ENCODE measurements at regions not wholly inside any gene's neighbourhood (a gene's known extent, or its start where the extent isn't known, plus 50 kb on each side); places are given as distances from the start of the nearest gene placed in this dataset.

DNA sequence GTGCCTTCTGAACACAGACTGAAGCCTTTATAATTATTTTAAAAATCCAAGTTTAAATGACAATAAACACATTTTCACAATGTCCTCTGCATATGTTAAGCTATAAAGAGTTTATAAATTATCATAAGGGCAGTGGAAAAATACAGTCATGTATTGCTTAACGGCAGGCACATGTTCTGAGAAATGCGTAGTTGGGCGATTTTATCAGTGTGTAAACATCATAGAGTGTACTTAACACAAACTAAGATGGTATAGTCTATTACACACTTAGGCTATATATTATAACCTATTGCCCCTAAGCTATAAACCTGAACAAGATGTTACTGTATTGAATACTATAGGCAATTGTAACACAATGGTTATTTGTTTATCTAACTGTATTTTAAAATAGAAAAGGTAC is 254.7 kb downstream of the GABRG1 start:
- no peak for DNase-seq (ENCODE audit: low spot score)
- H3K9me3 ChIP-seq (ENCODE audit: control insufficient read depth in 4 of 4, low read length in 3 of 4): no peaks in the 10 kb centered on the region
- no peaks in the 10 kb centered on the region for H3K36me3 ChIP-seq (ENCODE audit: control insufficient read depth in 4 of 4, insufficient read depth in 3 of 4, low read depth in 1 of 4, low read length in 3 of 4)
- TF ChIP-seq JUND (IDR thresholded peaks at IDR 0.05): no peak
- TF ChIP-seq FOXA2 (IDR thresholded peaks at IDR 0.05): no peak
- TF ChIP-seq, protein P1, sequence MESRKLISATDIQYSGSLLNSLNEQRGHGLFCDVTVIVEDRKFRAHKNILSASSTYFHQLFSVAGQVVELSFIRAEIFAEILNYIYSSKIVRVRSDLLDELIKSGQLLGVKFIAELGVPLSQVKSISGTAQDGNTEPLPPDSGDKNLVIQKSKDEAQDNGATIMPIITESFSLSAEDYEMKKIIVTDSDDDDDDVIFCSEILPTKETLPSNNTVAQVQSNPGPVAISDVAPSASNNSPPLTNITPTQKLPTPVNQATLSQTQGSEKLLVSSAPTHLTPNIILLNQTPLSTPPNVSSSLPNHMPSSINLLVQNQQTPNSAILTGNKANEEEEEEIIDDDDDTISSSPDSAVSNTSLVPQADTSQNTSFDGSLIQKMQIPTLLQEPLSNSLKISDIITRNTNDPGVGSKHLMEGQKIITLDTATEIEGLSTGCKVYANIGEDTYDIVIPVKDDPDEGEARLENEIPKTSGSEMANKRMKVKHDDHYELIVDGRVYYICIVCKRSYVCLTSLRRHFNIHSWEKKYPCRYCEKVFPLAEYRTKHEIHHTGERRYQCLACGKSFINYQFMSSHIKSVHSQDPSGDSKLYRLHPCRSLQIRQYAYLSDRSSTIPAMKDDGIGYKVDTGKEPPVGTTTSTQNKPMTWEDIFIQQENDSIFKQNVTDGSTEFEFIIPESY (IDR thresholded peaks at IDR 0.05): no peak
- no peak for TF ChIP-seq RXRA (IDR thresholded peaks at IDR 0.05)
- TF ChIP-seq HNF4A (conservative IDR thresholded peaks at IDR 0.05): no peak
- TF ChIP-seq, protein P2, sequence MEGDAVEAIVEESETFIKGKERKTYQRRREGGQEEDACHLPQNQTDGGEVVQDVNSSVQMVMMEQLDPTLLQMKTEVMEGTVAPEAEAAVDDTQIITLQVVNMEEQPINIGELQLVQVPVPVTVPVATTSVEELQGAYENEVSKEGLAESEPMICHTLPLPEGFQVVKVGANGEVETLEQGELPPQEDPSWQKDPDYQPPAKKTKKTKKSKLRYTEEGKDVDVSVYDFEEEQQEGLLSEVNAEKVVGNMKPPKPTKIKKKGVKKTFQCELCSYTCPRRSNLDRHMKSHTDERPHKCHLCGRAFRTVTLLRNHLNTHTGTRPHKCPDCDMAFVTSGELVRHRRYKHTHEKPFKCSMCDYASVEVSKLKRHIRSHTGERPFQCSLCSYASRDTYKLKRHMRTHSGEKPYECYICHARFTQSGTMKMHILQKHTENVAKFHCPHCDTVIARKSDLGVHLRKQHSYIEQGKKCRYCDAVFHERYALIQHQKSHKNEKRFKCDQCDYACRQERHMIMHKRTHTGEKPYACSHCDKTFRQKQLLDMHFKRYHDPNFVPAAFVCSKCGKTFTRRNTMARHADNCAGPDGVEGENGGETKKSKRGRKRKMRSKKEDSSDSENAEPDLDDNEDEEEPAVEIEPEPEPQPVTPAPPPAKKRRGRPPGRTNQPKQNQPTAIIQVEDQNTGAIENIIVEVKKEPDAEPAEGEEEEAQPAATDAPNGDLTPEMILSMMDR (IDR thresholded peaks at IDR 0.05; ENCODE audit: low read depth, low read length, missing input control): no peak
- TF ChIP-seq GABPA (IDR thresholded peaks at IDR 0.05 in 1 of 2, conservative IDR thresholded peaks at IDR 0.05 in 1 of 2): no peak
- TF ChIP-seq YY1 (IDR thresholded peaks at IDR 0.05): no peak
- TF ChIP-seq, protein P3, sequence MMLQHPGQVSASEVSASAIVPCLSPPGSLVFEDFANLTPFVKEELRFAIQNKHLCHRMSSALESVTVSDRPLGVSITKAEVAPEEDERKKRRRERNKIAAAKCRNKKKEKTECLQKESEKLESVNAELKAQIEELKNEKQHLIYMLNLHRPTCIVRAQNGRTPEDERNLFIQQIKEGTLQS (IDR thresholded peaks at IDR 0.05): no peak
- TF ChIP-seq NR2F2 (IDR thresholded peaks at IDR 0.05): no peak
- no peak for TF ChIP-seq EGR1 (IDR thresholded peaks at IDR 0.05; ENCODE audit: low read depth in 2 of 2)
- TF ChIP-seq FOXA1 (IDR thresholded peaks at IDR 0.05): no peak
- TF ChIP-seq SP1 (IDR thresholded peaks at IDR 0.05): no peak
- no peak for TF ChIP-seq RAD21 (IDR thresholded peaks at IDR 0.05)
- TF ChIP-seq, protein P4, sequence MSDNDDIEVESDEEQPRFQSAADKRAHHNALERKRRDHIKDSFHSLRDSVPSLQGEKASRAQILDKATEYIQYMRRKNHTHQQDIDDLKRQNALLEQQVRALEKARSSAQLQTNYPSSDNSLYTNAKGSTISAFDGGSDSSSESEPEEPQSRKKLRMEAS (IDR thresholded peaks at IDR 0.05): no peak
- TF ChIP-seq HNF4G (IDR thresholded peaks at IDR 0.05): no peak
- TF ChIP-seq, protein P5, sequence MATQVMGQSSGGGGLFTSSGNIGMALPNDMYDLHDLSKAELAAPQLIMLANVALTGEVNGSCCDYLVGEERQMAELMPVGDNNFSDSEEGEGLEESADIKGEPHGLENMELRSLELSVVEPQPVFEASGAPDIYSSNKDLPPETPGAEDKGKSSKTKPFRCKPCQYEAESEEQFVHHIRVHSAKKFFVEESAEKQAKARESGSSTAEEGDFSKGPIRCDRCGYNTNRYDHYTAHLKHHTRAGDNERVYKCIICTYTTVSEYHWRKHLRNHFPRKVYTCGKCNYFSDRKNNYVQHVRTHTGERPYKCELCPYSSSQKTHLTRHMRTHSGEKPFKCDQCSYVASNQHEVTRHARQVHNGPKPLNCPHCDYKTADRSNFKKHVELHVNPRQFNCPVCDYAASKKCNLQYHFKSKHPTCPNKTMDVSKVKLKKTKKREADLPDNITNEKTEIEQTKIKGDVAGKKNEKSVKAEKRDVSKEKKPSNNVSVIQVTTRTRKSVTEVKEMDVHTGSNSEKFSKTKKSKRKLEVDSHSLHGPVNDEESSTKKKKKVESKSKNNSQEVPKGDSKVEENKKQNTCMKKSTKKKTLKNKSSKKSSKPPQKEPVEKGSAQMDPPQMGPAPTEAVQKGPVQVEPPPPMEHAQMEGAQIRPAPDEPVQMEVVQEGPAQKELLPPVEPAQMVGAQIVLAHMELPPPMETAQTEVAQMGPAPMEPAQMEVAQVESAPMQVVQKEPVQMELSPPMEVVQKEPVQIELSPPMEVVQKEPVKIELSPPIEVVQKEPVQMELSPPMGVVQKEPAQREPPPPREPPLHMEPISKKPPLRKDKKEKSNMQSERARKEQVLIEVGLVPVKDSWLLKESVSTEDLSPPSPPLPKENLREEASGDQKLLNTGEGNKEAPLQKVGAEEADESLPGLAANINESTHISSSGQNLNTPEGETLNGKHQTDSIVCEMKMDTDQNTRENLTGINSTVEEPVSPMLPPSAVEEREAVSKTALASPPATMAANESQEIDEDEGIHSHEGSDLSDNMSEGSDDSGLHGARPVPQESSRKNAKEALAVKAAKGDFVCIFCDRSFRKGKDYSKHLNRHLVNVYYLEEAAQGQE (IDR thresholded peaks at IDR 0.05): no peak
- TF ChIP-seq TAF1 (conservative IDR thresholded peaks at IDR 0.05): no peak
- H3K9ac ChIP-seq (ENCODE audit: low read depth in 1 of 2, low read length in 2 of 2): no peak overlapping the region
- H3K27ac ChIP-seq (ENCODE audit: low read depth in 1 of 2, low read length in 2 of 2): no peak overlapping the region
- H3K4me1 ChIP-seq (ENCODE audit: control insufficient read depth in 4 of 4, insufficient read depth in 4 of 4, low read length in 3 of 4): no peaks in the 10 kb centered on the region
- H3K27me3 ChIP-seq (ENCODE audit: control insufficient read depth in 4 of 4, insufficient read depth in 4 of 4, low read length in 3 of 4): no peaks in the 10 kb centered on the region
- no peak overlapping the region for H3K4me3 ChIP-seq (ENCODE audit: low read depth in 1 of 3, low read length in 3 of 3)
- 51% methylated on average over 3 of the region's 3 CpGs for WGBS

All from liver (tissue), 8 donors.